Stomach (tissue), 4 donors: ENCODE measurements at regions not wholly inside any gene's neighbourhood (a gene's known extent, or its start where the extent isn't known, plus 50 kb on each side); places are given as distances from the start of the nearest gene placed in this dataset.

Experiments used
- EP300 ChIP-seq: sonication (generic); formaldehyde crosslinking; IDR thresholded peaks from one replicate; pipeline ENCODE4 v1.6.1; 2017; ENCODE audit warnings: antibody characterized with exemption
- POLR2A ChIP-seq, 4 donors: fragments of 450-650 bp; IDR thresholded peaks; one replicate each; pipeline ENCODE4 v1.6.1; 2016; ENCODE audit warnings: antibody characterized with exemption in 4 of 4, control low read depth in 2 of 4, mild to moderate bottlenecking in 1 of 4, moderate library complexity in 1 of 4
- POLR2AphosphoS5 ChIP-seq, 3 donors: sonication (generic); formaldehyde crosslinking; IDR thresholded peaks; one replicate each; pipeline ENCODE4 v1.6.1; 2016; ENCODE audit warnings: antibody characterized with exemption in 3 of 3
- TF ChIP-seq, protein P1 (sequence below), 7 experiments: fragments of 450-650 bp in 4 of 7; fragments of 200-600 bp in 3 of 7; sonication (generic) in 3 of 7; IDR thresholded peaks; one replicate each; pipeline ENCODE4 v1.5.1; 2016 to 2019; ENCODE audit warnings: antibody characterized with exemption in 7 of 7, control low read depth in 2 of 7, mild to moderate bottlenecking in 1 of 7

DNA sequence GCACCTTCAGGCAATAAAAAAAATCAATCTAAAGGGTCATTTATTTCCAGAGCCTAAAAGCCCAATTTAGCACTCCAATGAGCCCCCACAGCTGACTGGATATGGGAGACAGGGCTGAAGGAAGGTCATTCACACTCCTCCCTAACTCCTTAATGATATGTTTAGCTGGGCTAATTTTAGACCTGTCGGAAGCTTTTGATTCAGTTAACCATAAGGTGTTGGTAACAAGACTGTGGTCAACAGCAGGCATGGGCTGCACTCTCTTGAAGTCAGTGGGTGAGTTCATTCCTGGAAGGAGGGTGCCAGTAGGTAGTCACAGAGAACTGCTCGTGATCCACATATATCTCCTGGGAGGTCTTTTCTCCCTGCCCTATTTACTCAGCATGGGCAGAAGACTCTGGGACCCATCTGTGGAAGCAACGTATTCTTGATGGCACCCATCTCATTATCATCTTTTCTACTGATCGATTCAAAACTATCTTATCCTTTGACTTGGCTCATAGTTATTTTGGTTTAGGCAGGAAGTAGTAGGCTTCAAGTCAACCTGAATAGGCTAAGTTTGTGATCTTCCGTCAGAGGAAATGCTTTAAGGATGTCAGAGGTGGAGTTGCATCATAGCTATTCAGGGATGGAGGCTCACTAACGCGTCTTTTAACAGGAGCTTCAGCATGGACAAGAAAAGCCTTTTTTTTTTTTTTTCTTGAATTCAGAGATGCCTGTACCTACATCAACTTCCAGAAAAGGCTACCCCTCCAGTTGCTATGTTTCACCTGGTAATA lies 367.7 kb upstream of the SLC30A5 start:
- TF ChIP-seq, protein P1, sequence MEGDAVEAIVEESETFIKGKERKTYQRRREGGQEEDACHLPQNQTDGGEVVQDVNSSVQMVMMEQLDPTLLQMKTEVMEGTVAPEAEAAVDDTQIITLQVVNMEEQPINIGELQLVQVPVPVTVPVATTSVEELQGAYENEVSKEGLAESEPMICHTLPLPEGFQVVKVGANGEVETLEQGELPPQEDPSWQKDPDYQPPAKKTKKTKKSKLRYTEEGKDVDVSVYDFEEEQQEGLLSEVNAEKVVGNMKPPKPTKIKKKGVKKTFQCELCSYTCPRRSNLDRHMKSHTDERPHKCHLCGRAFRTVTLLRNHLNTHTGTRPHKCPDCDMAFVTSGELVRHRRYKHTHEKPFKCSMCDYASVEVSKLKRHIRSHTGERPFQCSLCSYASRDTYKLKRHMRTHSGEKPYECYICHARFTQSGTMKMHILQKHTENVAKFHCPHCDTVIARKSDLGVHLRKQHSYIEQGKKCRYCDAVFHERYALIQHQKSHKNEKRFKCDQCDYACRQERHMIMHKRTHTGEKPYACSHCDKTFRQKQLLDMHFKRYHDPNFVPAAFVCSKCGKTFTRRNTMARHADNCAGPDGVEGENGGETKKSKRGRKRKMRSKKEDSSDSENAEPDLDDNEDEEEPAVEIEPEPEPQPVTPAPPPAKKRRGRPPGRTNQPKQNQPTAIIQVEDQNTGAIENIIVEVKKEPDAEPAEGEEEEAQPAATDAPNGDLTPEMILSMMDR (IDR thresholded peaks at IDR 0.05): no peak
- no peak for TF ChIP-seq POLR2A (IDR thresholded peaks at IDR 0.05)
- no peak for TF ChIP-seq EP300
- no peak for TF ChIP-seq POLR2AphosphoS5 (IDR thresholded peaks at IDR 0.05)
